ENCODE measurements at regions not wholly inside any gene's neighbourhood (a gene's known extent, or its start where the extent isn't known, plus 50 kb on each side); places are given as distances from the start of the nearest gene placed in this dataset.

- TF ChIP-seq POLR2A (IDR thresholded peaks at IDR 0.05) (no peak), CTCF (IDR thresholded peaks at IDR 0.05) (no peak)
Measured at GRCh38 chr19:28312269-28312668, 900.7 kb downstream of the UQCRFS1 start.
